Suprapubic skin (tissue), 3 donors: ENCODE measurements at regions not wholly inside any gene's neighbourhood (a gene's known extent, or its start where the extent isn't known, plus 50 kb on each side); places are given as distances from the start of the nearest gene placed in this dataset.

ENCODE experiments used
- POLR2A ChIP-seq, 2 donors: fragments of 450-650 bp; IDR thresholded peaks; one replicate each; pipeline ENCODE4 v1.6.1; 2017; ENCODE audit warnings: antibody characterized with exemption in 2 of 2, mild to moderate bottlenecking in 2 of 2, moderate library complexity in 2 of 2
- TF ChIP-seq, protein P1 (sequence below), 2 donors: fragments of 200-600 bp in 1 of 2; fragments of 450-650 bp in 1 of 2; sonication (generic) in 1 of 2; IDR thresholded peaks; one replicate each; pipeline ENCODE4 v1.5.1; 2016 to 2019; ENCODE audit warnings: antibody characterized with exemption in 2 of 2, mild to moderate bottlenecking in 1 of 2, moderate library complexity in 1 of 2

- TF ChIP-seq, protein P1, sequence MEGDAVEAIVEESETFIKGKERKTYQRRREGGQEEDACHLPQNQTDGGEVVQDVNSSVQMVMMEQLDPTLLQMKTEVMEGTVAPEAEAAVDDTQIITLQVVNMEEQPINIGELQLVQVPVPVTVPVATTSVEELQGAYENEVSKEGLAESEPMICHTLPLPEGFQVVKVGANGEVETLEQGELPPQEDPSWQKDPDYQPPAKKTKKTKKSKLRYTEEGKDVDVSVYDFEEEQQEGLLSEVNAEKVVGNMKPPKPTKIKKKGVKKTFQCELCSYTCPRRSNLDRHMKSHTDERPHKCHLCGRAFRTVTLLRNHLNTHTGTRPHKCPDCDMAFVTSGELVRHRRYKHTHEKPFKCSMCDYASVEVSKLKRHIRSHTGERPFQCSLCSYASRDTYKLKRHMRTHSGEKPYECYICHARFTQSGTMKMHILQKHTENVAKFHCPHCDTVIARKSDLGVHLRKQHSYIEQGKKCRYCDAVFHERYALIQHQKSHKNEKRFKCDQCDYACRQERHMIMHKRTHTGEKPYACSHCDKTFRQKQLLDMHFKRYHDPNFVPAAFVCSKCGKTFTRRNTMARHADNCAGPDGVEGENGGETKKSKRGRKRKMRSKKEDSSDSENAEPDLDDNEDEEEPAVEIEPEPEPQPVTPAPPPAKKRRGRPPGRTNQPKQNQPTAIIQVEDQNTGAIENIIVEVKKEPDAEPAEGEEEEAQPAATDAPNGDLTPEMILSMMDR (IDR thresholded peaks at IDR 0.05): no peak
- TF ChIP-seq POLR2A (IDR thresholded peaks at IDR 0.05): no peak
Measured at GRCh38 chr13:68745502-68745901, 1362.1 kb upstream of the ATXN8OS start.
